GM23338 (cell line): ENCODE measurements at regions not wholly inside any gene's neighbourhood (a gene's known extent, or its start where the extent isn't known, plus 50 kb on each side); places are given as distances from the start of the nearest gene placed in this dataset.

ENCODE experiments used
- ATAC-seq: fragments of 200-7000 bp; cut with Tn5 transposase; 3 replicates; pipeline ENCODE4 v1.9.1; 2020
- DNase-seq: peaks from one replicate; pipeline ENCODE4 v3.0.0-alpha.2; 2015; ENCODE audit warnings: low spot score
- H2AFZ ChIP-seq: fragments of 200-600 bp; sonication (generic); 2 replicates; pipeline ENCODE4 v1.8.0; 2016; ENCODE audit warnings: antibody characterized with exemption, mild to moderate bottlenecking, moderate library complexity
- H3F3A ChIP-seq: fragments of 200-600 bp; sonication (generic); replicated peaks from 2 replicates; pipeline ENCODE4 v1.8.0; 2017; ENCODE audit warnings: antibody characterized with exemption, mixed run types, low read depth
- H3K27ac ChIP-seq: fragments of 200-600 bp; sonication (generic); 2 replicates; pipeline ENCODE4 v1.6.1; 2016; ENCODE audit warnings: low read depth
- H3K27me3 ChIP-seq: fragments of 200-600 bp; sonication (generic); 2 replicates; pipeline ENCODE4 v1.8.0; 2016; ENCODE audit warnings: mild to moderate bottlenecking, mixed run types, moderate library complexity; ENCODE audit not compliant: insufficient read depth
- H3K36me3 ChIP-seq: fragments of 200-600 bp; sonication (generic); 2 replicates; pipeline ENCODE4 v1.8.0; 2016; ENCODE audit warnings: mild to moderate bottlenecking; ENCODE audit not compliant: insufficient read depth
- H3K4me1 ChIP-seq: fragments of 200-600 bp; sonication (generic); 2 replicates; pipeline ENCODE4 v1.8.0; 2016; ENCODE audit warnings: mild to moderate bottlenecking, moderate library complexity; ENCODE audit not compliant: insufficient read depth
- H3K4me2 ChIP-seq: fragments of 200-600 bp; sonication (generic); 2 replicates; pipeline ENCODE4 v1.7.1; 2017; ENCODE audit warnings: mixed run types
- H3K4me3 ChIP-seq: fragments of 200-600 bp; sonication (generic); 2 replicates; pipeline ENCODE4 v1.6.1; 2016; ENCODE audit warnings: mixed run types
- H3K79me2 ChIP-seq: fragments of 200-600 bp; sonication (generic); replicated peaks from 2 replicates; pipeline ENCODE4 v1.8.0; 2017; ENCODE audit warnings: mild to moderate bottlenecking; ENCODE audit not compliant: insufficient read depth
- H3K9me2 ChIP-seq: fragments of 200-600 bp; sonication (generic); 2 replicates; pipeline ENCODE4 v1.8.0; 2017; ENCODE audit not compliant: insufficient read depth
- H4K20me1 ChIP-seq: fragments of 200-600 bp; sonication (generic); replicated peaks from 2 replicates; pipeline ENCODE4 v1.8.0; 2017; ENCODE audit warnings: mild to moderate bottlenecking; ENCODE audit not compliant: insufficient read depth
- H3K27ac Mint-ChIP-seq: 2 replicates; pipeline ENCODE4 v1.8.0; 2020; ENCODE audit warnings: inconsistent platforms, mild to moderate bottlenecking, moderate library complexity, mixed read lengths
- H3K27me3 Mint-ChIP-seq: 3 replicates; pipeline ENCODE4 v1.8.0; 2022; ENCODE audit warnings: low read depth, mild to moderate bottlenecking, moderate library complexity, mixed read lengths, inconsistent platforms; ENCODE audit not compliant: insufficient read depth, poor library complexity
- H3K36me3 Mint-ChIP-seq: 3 replicates; pipeline ENCODE4 v1.8.0; 2021; ENCODE audit warnings: low read depth, mild to moderate bottlenecking, inconsistent platforms, moderate library complexity, mixed read lengths
- H3K4me1 Mint-ChIP-seq: 3 replicates; pipeline ENCODE4 v1.8.0; 2020; ENCODE audit warnings: mild to moderate bottlenecking, inconsistent platforms, mixed read lengths
- H3K4me3 Mint-ChIP-seq: 3 replicates; pipeline ENCODE4 v1.8.0; 2021; ENCODE audit warnings: moderate library complexity, mild to moderate bottlenecking, inconsistent platforms, mixed read lengths
- H3K9me3 Mint-ChIP-seq: 3 replicates; pipeline ENCODE4 v1.8.0; 2020; ENCODE audit warnings: moderate library complexity, mild to moderate bottlenecking, inconsistent platforms, mixed read lengths
- CREB1 ChIP-seq: fragments of 250-450 bp; sonication (Bioruptor Pico); IDR thresholded peaks from 2 replicates; pipeline ENCODE4 v1.5.0; 2020; ENCODE audit warnings: low read depth, mild to moderate bottlenecking, moderate library complexity
- NANOG ChIP-seq: IDR thresholded peaks from 2 replicates; pipeline ENCODE4 v1.6.1; 2016; ENCODE audit warnings: antibody characterized with exemption, borderline replicate concordance
- POLR2AphosphoS5 ChIP-seq: IDR thresholded peaks from 2 replicates; pipeline ENCODE4 v1.6.1; 2016; ENCODE audit warnings: antibody characterized with exemption, low read depth
- TF ChIP-seq, protein P1 (sequence below): IDR thresholded peaks from 2 replicates; pipeline ENCODE4 v1.6.1; 2016; ENCODE audit warnings: antibody characterized with exemption
- TF ChIP-seq, protein P2 (sequence below): IDR thresholded peaks from one replicate; pipeline ENCODE4 v1.6.1; 2018; ENCODE audit warnings: antibody characterized with exemption; ENCODE audit not compliant: unreplicated experiment
- TF ChIP-seq, protein P3 (sequence below), 2 experiments: fragments of 200-600 bp in 1 of 2; sonication (generic) in 1 of 2; conservative IDR thresholded peaks; 2 replicates each; pipeline versions ENCODE4 v1.5.1 to v1.6.1; 2016 to 2017; ENCODE audit warnings: antibody characterized with exemption in 2 of 2, low read depth in 2 of 2, mild to moderate bottlenecking in 2 of 2, moderate library complexity in 1 of 2

DNA sequence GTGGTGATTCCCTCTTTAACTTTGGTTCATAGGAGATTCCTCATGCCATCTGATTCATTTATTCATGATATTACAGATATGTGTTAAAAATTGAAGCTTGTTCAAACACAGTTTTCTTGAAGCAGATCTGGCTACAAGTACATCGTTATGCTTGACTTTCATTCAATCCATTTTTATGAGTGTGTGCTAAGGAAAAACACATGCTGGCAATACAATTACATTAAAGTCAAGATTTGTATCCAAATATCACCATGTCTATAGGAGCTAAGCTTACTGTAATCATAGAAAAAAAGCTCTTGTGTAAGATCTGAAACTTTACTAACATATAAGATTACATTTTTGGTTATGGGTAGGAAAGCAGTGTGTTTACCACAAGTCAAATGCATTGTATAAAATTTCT, 151.8 kb upstream of the FAT1 start:
- H3K27ac Mint-ChIP-seq: no peak overlapping the region
- H3K4me2 ChIP-seq: no peak overlapping the region
- no peaks in the 10 kb centered on the region for H3K27me3 ChIP-seq
- H2AFZ ChIP-seq: no peak overlapping the region
- no peaks in the 10 kb centered on the region for H3F3A ChIP-seq
- H3K79me2 ChIP-seq: no peaks in the 10 kb centered on the region
- H3K9me3 Mint-ChIP-seq: peaks cover 22% of the 10 kb centered on the region
- H3K4me1 ChIP-seq: no peaks in the 10 kb centered on the region
- no peak overlapping the region for H3K4me3 Mint-ChIP-seq
- H4K20me1 ChIP-seq: no peaks in the 10 kb centered on the region
- H3K36me3 ChIP-seq: no peaks in the 10 kb centered on the region
- H3K9me2 ChIP-seq: peaks cover 11% of the 10 kb centered on the region
- DNase-seq: no peak
- H3K27me3 Mint-ChIP-seq: no peaks in the 10 kb centered on the region
- no peaks in the 10 kb centered on the region for H3K4me1 Mint-ChIP-seq
- TF ChIP-seq, protein P1, sequence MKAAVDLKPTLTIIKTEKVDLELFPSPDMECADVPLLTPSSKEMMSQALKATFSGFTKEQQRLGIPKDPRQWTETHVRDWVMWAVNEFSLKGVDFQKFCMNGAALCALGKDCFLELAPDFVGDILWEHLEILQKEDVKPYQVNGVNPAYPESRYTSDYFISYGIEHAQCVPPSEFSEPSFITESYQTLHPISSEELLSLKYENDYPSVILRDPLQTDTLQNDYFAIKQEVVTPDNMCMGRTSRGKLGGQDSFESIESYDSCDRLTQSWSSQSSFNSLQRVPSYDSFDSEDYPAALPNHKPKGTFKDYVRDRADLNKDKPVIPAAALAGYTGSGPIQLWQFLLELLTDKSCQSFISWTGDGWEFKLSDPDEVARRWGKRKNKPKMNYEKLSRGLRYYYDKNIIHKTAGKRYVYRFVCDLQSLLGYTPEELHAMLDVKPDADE: no peak
- TF ChIP-seq, protein P2, sequence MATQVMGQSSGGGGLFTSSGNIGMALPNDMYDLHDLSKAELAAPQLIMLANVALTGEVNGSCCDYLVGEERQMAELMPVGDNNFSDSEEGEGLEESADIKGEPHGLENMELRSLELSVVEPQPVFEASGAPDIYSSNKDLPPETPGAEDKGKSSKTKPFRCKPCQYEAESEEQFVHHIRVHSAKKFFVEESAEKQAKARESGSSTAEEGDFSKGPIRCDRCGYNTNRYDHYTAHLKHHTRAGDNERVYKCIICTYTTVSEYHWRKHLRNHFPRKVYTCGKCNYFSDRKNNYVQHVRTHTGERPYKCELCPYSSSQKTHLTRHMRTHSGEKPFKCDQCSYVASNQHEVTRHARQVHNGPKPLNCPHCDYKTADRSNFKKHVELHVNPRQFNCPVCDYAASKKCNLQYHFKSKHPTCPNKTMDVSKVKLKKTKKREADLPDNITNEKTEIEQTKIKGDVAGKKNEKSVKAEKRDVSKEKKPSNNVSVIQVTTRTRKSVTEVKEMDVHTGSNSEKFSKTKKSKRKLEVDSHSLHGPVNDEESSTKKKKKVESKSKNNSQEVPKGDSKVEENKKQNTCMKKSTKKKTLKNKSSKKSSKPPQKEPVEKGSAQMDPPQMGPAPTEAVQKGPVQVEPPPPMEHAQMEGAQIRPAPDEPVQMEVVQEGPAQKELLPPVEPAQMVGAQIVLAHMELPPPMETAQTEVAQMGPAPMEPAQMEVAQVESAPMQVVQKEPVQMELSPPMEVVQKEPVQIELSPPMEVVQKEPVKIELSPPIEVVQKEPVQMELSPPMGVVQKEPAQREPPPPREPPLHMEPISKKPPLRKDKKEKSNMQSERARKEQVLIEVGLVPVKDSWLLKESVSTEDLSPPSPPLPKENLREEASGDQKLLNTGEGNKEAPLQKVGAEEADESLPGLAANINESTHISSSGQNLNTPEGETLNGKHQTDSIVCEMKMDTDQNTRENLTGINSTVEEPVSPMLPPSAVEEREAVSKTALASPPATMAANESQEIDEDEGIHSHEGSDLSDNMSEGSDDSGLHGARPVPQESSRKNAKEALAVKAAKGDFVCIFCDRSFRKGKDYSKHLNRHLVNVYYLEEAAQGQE: no peak
- TF ChIP-seq POLR2AphosphoS5 (no peak), NANOG (no peak), CREB1 (CRISPR knock-in tag) (no peak)
- TF ChIP-seq, protein P3, sequence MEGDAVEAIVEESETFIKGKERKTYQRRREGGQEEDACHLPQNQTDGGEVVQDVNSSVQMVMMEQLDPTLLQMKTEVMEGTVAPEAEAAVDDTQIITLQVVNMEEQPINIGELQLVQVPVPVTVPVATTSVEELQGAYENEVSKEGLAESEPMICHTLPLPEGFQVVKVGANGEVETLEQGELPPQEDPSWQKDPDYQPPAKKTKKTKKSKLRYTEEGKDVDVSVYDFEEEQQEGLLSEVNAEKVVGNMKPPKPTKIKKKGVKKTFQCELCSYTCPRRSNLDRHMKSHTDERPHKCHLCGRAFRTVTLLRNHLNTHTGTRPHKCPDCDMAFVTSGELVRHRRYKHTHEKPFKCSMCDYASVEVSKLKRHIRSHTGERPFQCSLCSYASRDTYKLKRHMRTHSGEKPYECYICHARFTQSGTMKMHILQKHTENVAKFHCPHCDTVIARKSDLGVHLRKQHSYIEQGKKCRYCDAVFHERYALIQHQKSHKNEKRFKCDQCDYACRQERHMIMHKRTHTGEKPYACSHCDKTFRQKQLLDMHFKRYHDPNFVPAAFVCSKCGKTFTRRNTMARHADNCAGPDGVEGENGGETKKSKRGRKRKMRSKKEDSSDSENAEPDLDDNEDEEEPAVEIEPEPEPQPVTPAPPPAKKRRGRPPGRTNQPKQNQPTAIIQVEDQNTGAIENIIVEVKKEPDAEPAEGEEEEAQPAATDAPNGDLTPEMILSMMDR (conservative IDR thresholded peaks at IDR 0.05; ENCODE audit: low read depth in 2 of 2): no peak
- no peak overlapping the region for H3K27ac ChIP-seq
- ATAC-seq: no peak
- H3K36me3 Mint-ChIP-seq: peaks cover 15% of the 10 kb centered on the region; the same call in 2 of the 3 replicates
- H3K4me3 ChIP-seq: no peak overlapping the region

DNA sequence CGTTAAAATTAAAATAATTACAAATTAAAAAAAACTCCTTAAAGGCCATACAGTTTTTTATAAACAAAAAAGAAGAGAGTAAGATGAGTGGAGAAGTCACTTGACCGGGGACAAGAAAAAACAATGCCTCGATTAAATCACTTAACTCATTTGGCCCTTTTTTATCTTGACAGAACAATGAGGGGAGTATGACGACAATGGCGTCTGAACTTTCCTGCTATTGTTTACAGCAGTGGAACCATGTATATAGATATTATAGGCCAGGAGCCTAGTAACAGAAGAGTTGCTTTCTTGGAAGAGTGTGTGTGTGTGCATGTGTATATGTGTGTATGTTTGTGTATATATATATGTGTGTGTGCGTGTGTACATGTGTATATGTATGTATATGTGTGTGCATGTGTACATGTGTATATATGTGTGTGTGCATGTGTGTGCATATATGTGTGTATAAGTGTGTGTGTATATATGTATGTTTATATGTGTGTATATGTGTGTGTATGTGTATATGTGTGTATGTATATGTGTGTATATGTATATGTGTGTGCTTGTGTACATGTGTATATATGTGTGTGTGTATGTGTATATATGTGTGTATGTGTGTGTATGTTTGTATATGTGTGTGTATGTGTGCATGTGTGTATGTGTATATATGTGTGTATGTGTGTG, 153.4 kb upstream of the FAT1 start:
- H3K27ac ChIP-seq: no peak overlapping the region
- Mint-ChIP-seq H3K4me1 (peaks cover 5% of the 10 kb centered on the region), H3K9me3 (peaks cover 18% of the 10 kb centered on the region), H3K4me3 (no peak overlapping the region), H3K36me3 (peaks cover 12% of the 10 kb centered on the region; the same call in 2 of the 3 replicates), H3K27me3 (no peaks in the 10 kb centered on the region), H3K27ac (no peak overlapping the region)
- no peak overlapping the region for H3K4me3 ChIP-seq
- H3F3A ChIP-seq: no peaks in the 10 kb centered on the region
- DNase-seq (no peak), ATAC-seq (no peak)
- TF ChIP-seq CREB1 (CRISPR knock-in tag): no peak
- H3K36me3 ChIP-seq: no peaks in the 10 kb centered on the region
- peaks cover 5% of the 10 kb centered on the region; the same call in 1 of the 2 replicates for H3K9me2 ChIP-seq
- H3K27me3 ChIP-seq: no peaks in the 10 kb centered on the region
- no peak overlapping the region for H2AFZ ChIP-seq
- H3K4me2 ChIP-seq: no peak overlapping the region
- H4K20me1 ChIP-seq: no peaks in the 10 kb centered on the region
- H3K79me2 ChIP-seq: no peaks in the 10 kb centered on the region
- no peaks in the 10 kb centered on the region for H3K4me1 ChIP-seq
